ENCODE measurements at regions not wholly inside any gene's neighbourhood (a gene's known extent, or its start where the extent isn't known, plus 50 kb on each side); places are given as distances from the start of the nearest gene placed in this dataset.

DNA sequence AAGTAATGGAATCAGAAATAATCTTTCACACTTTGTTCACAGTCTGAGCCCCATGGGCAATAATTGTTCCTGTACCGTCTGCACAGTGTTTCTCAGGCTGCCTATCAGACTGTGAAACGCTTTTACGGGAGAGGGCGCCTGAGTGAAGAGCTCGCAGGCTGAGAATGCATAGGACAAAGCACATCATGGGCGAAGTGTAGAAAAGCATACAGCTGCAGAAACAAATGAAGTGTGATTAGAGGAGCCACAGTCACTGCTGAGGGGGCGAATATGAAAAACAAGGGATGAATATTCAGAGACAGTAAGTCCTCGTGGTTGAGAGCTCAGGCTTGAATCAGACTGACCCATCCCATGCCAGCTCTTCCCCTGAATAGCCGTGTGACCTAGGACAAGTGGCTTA, 438.4 kb upstream of the DCN start:
- TF ChIP-seq CTCF (IDR thresholded peaks at IDR 0.05; ENCODE audit: low read depth, low read length): no peak
- DNase-seq (ENCODE audit: extremely low read depth, low read depth): no peak

DNA sequence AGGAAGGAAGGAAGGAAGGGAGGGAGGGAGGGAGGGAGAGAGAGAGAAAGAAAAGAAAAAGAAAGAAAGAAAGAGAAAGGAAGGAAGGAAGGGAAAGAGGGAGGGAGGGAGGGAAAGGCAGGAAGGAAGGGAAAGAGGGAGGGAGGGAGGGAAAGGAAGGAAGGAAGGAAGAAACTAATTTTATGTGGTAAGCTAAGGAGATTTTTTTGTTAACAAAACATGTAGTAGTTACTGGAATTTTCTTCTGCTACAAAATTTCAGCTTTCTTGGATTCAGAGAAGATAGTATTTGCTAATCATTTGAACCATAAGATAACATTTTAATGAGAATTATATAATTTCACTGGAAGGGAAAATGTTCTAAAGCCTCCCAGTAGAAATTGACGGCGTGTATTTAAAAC, 437.8 kb upstream of the DCN start:
- no peak for DNase-seq (ENCODE audit: extremely low read depth, low read depth)
- no peak for TF ChIP-seq CTCF (IDR thresholded peaks at IDR 0.05; ENCODE audit: low read depth, low read length)

- no peak for DNase-seq (ENCODE audit: extremely low read depth, low read depth)
- no peak for TF ChIP-seq CTCF (IDR thresholded peaks at IDR 0.05; ENCODE audit: low read depth, low read length)
These were observed 435.7 kb upstream of the DCN start for GRCh38 chr12:91618281-91618680.

- DNase-seq (ENCODE audit: extremely low read depth, low read depth): no peak
- TF ChIP-seq CTCF (IDR thresholded peaks at IDR 0.05; ENCODE audit: low read depth, low read length): no peak
These were observed 435.2 kb upstream of the DCN start for GRCh38 chr12:91617818-91618217.

DNA sequence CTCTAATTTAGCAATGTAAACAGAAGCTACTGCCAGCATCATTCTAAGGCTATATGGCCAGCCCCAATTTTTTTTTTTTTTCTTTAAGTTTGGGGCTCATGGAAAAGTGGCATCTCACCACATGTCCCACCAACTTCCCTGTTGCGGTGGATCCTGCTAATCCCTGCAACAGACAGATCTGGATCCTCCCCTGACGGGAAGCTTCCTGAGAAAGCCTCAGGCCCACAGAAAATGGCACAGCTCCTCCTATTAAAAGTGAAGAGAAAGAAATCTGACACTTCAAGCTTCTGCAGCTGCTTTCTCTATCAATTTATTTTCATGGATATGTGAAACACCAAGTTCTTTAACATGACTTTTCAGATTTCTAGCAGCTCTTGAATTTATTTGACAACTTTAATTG, 433.8 kb upstream of the DCN start:
- TF ChIP-seq CTCF (IDR thresholded peaks at IDR 0.05; ENCODE audit: low read depth, low read length): no peak
- no peak for DNase-seq (ENCODE audit: extremely low read depth, low read depth)

DNA sequence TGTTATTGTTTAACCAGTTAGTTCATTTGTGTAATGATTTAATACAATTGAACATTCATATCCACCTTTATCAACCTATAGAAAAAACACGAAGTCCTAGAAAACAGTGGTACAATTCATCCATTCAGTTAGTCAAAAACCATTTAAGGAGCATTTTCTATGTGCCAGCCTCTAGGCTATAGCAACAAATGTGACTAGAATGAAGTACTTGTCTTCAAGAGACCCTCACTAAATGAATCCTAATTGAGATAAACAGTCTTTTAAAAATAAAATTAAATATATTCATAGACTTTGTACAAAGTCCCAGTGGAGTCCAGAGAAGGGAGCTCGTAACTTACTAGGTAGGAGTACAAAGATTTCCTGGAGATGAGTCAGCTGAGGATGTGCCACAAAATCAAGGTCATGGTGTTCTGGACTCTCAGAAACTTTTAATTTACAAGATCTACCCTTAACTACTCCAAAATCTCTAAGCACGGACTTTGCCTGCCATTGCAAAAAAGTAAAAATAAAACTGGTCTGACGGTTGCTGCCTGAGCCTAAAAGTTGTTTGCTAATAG, 430.7 kb upstream of the DCN start:
- TF ChIP-seq CTCF (IDR thresholded peaks at IDR 0.05; ENCODE audit: low read depth, low read length): no peak

DNA sequence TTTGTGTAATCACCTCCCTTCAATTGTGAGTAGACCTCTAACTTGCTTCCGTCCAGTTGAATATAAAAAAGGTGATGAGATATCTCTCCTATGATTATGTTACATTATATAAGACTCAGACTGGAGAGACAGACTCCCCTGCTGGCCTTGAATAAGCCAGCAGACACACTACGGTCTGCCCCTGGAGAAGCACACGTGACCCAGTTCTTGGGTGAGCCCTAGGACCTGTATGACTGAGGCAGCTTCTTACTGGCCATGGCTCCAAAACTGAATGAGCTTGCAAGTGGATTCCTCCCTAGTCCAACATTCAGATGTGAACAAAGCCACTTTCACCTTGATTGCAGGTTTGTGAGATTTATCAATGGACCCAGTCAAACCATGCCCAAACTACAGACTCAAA, 427.9 kb upstream of the DCN start:
- no peak for TF ChIP-seq CTCF (IDR thresholded peaks at IDR 0.05; ENCODE audit: low read depth, low read length)
- DNase-seq (ENCODE audit: extremely low read depth, low read depth): no peak

More for the DNA sequence above, 430.7 kb upstream of the DCN start:
- DNase-seq (ENCODE audit: extremely low read depth, low read depth): no peak
